Liver (tissue), 3 donors: ENCODE measurements at regions not wholly inside any gene's neighbourhood (a gene's known extent, or its start where the extent isn't known, plus 50 kb on each side); places are given as distances from the start of the nearest gene placed in this dataset.

ENCODE experiments used
- SP1 ChIP-seq: IDR thresholded peaks from 2 replicates; pipeline ENCODE4 v1.6.1; 2018; ENCODE audit warnings: antibody characterized with exemption, mild to moderate bottlenecking
- TF ChIP-seq, protein P1 (sequence below): fragments of 150-350 bp; IDR thresholded peaks from 2 replicates; pipeline ENCODE4 v1.5.1; 2017; ENCODE audit warnings: improper control_type of control experiment, low read depth, low read length; ENCODE audit not compliant: missing input control
- donor health status: healthy.
- donor health status: healthy.

DNA sequence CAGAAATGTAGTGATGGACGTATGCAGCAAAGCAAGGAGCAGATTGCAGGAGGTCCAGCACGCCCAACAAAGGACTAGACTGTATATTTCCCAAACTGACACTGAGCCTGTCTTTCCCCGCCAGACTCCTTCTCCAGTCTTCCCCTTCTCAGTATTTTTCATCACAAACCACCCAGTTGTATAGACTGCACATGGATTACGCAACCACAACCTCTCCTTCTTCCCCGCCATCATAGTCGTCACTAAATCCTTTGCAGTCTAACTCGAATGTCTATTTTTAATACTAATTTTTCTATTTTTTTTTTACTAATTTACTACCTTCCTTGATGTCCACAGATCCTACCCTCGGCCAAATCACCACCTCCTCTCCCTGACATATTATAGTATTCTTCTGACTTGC is 105.4 kb downstream of the MTNR1A start:
- no peak for TF ChIP-seq SP1
- TF ChIP-seq, protein P1, sequence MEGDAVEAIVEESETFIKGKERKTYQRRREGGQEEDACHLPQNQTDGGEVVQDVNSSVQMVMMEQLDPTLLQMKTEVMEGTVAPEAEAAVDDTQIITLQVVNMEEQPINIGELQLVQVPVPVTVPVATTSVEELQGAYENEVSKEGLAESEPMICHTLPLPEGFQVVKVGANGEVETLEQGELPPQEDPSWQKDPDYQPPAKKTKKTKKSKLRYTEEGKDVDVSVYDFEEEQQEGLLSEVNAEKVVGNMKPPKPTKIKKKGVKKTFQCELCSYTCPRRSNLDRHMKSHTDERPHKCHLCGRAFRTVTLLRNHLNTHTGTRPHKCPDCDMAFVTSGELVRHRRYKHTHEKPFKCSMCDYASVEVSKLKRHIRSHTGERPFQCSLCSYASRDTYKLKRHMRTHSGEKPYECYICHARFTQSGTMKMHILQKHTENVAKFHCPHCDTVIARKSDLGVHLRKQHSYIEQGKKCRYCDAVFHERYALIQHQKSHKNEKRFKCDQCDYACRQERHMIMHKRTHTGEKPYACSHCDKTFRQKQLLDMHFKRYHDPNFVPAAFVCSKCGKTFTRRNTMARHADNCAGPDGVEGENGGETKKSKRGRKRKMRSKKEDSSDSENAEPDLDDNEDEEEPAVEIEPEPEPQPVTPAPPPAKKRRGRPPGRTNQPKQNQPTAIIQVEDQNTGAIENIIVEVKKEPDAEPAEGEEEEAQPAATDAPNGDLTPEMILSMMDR: no peak
